Pancreas (tissue), 10 donors: ENCODE measurements at regions not wholly inside any gene's neighbourhood (a gene's known extent, or its start where the extent isn't known, plus 50 kb on each side); places are given as distances from the start of the nearest gene placed in this dataset.

ENCODE experiments used
- ATAC-seq, 4 donors: fragments of 200-7000 bp; cut with Tn5 transposase; one replicate each; pipeline versions ENCODE4 v1.8.0 to v1.9.1; 2020; ENCODE audit warnings: mild to moderate bottlenecking in 4 of 4, moderate library complexity in 4 of 4
- DNase-seq, 6 donors: peaks; one replicate each; pipeline ENCODE4 v3.0.0-alpha.2; 2020
- FAIRE-seq: peaks from 2 replicates; lab custom pipeline; 2012; peaks lifted over from hg19 to GRCh38; lab: Jason Lieb, UNC
- H3K27ac ChIP-seq, 4 donors: fragments of 200-600 bp; sonication (generic); 1 replicate in 3 of 4; 2 replicates in 1 of 4; pipeline versions ENCODE4 v1.5.0 to v1.8.0; 2020
- H3K27me3 ChIP-seq, 4 donors: fragments of 200-600 bp; one replicate each; pipeline ENCODE4 v1.8.0; 2021
- H3K36me3 ChIP-seq, 3 donors: fragments of 200-600 bp; sonication (generic) in 1 of 3; one replicate each; pipeline versions ENCODE4 v1.5.0 to v1.8.0; 2020 to 2021
- H3K4me1 ChIP-seq, 3 donors: fragments of 200-600 bp; one replicate each; pipeline ENCODE4 v1.8.0; 2021
- H3K4me3 ChIP-seq, 4 donors: fragments of 200-600 bp; sonication (generic) in 2 of 4; one replicate each; pipeline versions ENCODE4 v1.5.0 to v1.8.0; 2020 to 2021
- H3K9me3 ChIP-seq, 4 donors: fragments of 200-600 bp; one replicate each; pipeline ENCODE4 v1.8.0; 2021
- WGBS, 2 donors: extraction: QIAGEN DNeasy Blood & Tissue Kit; methylation state at CpG; one replicate each; pipeline ENCODE4 v1.1.7; 2013; 5-methylcytosine and 5-hydroxymethylcytosine counted together
- intact Hi-C, 3 donors: fragments of 100-400 bp; cut with DNase I; formaldehyde crosslinking; loops; one replicate each; pipeline versions ENCODE4 v1.11.1 to v1.14.2; 2022
- TF ChIP-seq, protein P1 (sequence below), 4 donors: fragments of 200-600 bp; sonication (generic) in 3 of 4; IDR thresholded peaks; one replicate each; pipeline versions ENCODE4 v1.5.0 to v1.8.0; 2021; ENCODE audit warnings: antibody characterized with exemption in 4 of 4
- donor health status: healthy with polysubstance abuse.
- donor health status: DM: no; HTN: no; CAD: no; lungs with moderate emphysema.
- donor health status: DM: no; HTN: no; CAD: no.
- donor health status: control.
- donor health status: control.
- donor health status: Bipolar disorder and iron deficiency.
- donor health status: DM: yes; HTN: yes; CAD: no.
- donor health status: DM: no; HTN: no; CAD: no.
- donor health status: DM: no; HTN: no; CAD: no.
- donor health status: DM: yes; HTN: yes; CAD: no.

DNA sequence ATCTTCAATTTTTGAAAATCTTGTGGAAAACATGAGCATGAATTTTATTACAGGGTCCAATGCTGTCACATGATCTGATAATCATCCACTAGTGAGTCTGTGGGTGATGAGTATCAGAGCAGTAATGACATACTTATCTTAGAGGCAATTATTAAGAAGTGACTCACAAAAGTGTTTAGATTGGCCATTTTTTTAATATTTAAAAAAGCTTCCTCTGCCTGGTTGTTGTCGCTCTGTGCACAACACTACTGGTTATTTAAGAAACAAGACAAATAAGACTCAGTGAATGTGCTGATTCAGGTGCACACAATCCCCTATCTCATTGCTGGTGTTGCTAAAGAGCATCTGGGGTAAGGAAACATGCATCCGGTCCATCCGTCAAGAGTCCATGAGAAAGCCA is 665.8 kb upstream of the ZEB2 start:
- Histone ChIP-seq H3K36me3 (no peaks in the 10 kb centered on the region), H3K27me3 (no peaks in the 10 kb centered on the region), H3K4me1 (no peaks in the 10 kb centered on the region), H3K27ac (no peak overlapping the region), H3K4me3 (no peak overlapping the region), H3K9me3 (no peaks in the 10 kb centered on the region)
- ATAC-seq (peak in 1 of 4 donors; percentile 21), FAIRE-seq (no peak), DNase-seq (no peak)
- TF ChIP-seq, protein P1, sequence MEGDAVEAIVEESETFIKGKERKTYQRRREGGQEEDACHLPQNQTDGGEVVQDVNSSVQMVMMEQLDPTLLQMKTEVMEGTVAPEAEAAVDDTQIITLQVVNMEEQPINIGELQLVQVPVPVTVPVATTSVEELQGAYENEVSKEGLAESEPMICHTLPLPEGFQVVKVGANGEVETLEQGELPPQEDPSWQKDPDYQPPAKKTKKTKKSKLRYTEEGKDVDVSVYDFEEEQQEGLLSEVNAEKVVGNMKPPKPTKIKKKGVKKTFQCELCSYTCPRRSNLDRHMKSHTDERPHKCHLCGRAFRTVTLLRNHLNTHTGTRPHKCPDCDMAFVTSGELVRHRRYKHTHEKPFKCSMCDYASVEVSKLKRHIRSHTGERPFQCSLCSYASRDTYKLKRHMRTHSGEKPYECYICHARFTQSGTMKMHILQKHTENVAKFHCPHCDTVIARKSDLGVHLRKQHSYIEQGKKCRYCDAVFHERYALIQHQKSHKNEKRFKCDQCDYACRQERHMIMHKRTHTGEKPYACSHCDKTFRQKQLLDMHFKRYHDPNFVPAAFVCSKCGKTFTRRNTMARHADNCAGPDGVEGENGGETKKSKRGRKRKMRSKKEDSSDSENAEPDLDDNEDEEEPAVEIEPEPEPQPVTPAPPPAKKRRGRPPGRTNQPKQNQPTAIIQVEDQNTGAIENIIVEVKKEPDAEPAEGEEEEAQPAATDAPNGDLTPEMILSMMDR (IDR thresholded peaks at IDR 0.05) = no peak
- intact Hi-C loops = no loop called here
- WGBS, 2 donors = 63 to 68% methylated on average over 3 of the region's 3 CpGs

DNA sequence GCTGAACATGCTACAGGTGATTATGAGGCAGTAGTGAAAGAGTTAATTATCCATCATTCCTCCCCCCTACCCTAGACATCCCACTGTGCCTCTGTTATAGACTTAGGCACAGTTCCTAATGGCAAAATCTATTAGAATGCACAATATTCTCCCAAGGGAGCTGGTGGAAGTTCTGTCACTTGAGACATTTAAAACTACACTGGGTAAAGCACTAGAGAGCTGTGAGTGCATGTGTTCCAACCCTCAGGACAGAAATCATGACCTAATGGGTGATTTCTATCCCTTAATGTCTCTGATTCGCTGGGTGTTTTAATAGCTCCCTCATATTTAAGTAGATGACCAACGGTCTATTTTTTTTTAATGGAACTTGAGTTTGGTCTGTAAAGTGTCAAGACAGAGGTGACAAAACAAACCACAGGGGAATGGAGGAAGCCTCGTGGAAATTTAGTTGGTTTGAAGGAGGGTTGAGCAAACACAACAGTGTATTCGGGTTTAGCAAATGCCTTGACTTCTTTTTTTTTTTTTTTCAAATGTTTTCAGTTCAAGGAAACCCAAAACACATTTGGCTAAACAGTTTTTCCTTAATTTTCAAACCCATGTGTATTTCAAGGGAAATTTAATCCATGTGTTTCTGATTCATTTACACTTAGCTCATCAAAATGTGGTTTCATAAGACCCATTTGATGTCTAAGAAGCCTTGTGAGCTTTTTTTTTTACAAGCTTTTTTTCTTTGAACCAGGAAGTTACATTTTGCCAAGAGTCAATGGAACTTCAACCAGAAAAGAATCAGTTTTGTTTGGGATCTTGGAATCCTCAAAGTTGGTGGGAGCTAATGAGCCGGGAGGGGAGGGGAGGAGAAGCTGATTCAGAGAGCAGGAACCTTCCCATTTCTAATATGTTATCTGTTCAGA is 665.1 kb upstream of the ZEB2 start:
- no peak for FAIRE-seq
- Histone ChIP-seq H3K4me1 (no peaks in the 10 kb centered on the region), H3K36me3 (no peaks in the 10 kb centered on the region), H3K9me3 (no peaks in the 10 kb centered on the region), H3K27me3 (no peaks in the 10 kb centered on the region), H3K27ac (no peak overlapping the region), H3K4me3 (no peak overlapping the region)
- intact Hi-C loops = no loop called here
- 78 to 79% methylated on average over 5 of the region's 5 CpGs for WGBS, 2 donors
- TF ChIP-seq, protein P1 (IDR thresholded peaks at IDR 0.05) = no peak
- ATAC-seq = peak in 2 of 4 donors; percentile 20 to 46
- DNase-seq = no peak

DNA sequence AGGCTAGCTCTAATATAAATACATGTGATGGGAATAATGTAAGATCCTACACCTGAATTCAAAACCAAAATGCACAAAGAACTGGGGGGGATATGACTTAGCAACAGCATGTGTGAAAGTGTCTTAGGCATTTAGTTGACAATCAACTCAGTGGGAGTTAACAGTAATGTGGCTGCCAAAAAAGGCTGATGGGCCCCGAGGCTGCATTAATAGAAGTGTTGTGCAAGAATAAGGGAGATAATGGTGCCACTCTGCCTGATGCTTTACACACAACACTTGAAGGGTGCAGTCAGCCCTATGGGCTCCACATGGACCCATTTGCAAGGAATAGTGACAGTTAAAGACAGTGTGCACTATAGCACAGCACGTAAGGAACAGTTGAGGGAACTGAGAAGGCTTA is 649.4 kb upstream of the ZEB2 start:
- no peak overlapping the region for H3K4me3 ChIP-seq
- no peaks in the 10 kb centered on the region for H3K27me3 ChIP-seq
- ATAC-seq = no peak
- intact Hi-C loops = no loop called here
- H3K27ac ChIP-seq = no peak overlapping the region
- no peaks in the 10 kb centered on the region for H3K9me3 ChIP-seq
- DNase-seq = no peak
- H3K4me1 ChIP-seq = no peaks in the 10 kb centered on the region
- TF ChIP-seq, protein P1 (IDR thresholded peaks at IDR 0.05) = no peak
- 78 to 89% methylated on average over 2 of the region's 2 CpGs for whole genome bisulfite sequencing, 2 donors
- no peak for FAIRE-seq
- no peaks in the 10 kb centered on the region for H3K36me3 ChIP-seq

DNA sequence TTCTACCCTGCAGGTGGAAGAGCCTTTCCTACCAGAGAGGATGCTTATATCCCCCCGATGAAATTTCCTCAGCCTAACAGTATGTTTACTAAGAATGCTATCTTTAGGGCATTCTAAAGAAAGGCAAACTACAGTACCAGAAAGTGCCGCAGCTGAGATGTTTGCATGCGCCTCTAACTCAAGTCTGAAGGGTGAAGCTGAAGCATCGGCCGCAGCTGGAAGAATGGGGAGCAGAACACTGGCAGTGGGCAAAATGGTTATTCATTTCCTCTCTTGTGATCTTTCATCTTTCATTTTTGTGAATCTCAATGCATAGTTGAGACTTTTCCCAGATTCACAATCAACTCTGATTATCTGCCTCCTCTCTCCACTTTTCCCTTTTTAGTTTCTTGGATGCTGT is 648.2 kb upstream of the ZEB2 start:
- DNase-seq = no peak
- H3K27ac ChIP-seq = no peak overlapping the region
- TF ChIP-seq, protein P1 (IDR thresholded peaks at IDR 0.05) = no peak
- no peaks in the 10 kb centered on the region for H3K27me3 ChIP-seq
- H3K4me1 ChIP-seq = no peaks in the 10 kb centered on the region
- intact Hi-C loops = no loop called here
- ATAC-seq = no peak
- no peak overlapping the region for H3K4me3 ChIP-seq
- 83 to 85% methylated on average over 5 of the region's 5 CpGs for WGBS, 2 donors
- H3K9me3 ChIP-seq = no peaks in the 10 kb centered on the region
- H3K36me3 ChIP-seq = no peaks in the 10 kb centered on the region
- no peak for FAIRE-seq

DNA sequence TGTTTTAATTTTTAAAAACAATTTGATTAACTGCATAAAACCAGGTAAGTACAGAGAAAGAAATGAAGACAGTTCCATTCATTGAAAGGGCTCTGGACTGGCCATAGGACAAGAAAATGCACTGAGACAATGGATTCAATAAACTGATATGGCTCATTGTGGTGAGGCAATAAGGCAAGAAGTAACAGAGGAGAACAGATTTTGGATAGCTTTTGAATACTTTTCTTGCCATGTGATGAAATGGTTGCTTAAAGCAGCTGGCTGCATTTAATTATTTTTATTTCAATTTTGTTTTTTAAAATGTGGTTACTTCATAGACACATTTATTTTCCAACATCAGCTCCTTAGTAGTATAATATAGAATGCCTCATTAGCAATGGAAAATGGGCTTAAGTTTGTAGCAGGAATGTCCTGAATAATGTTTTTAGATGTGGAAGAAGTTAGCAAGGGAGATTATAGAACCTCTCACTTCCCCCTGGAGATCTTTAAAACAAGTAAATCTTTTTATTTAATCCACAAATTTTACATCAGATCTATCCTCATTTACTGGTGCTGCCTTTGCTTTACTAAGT is 646.9 kb upstream of the ZEB2 start:
- FAIRE-seq (no peak), DNase-seq (no peak), ATAC-seq (no peak)
- Histone ChIP-seq H3K9me3 (no peaks in the 10 kb centered on the region), H3K27ac (no peak overlapping the region), H3K4me3 (no peak overlapping the region), H3K4me1 (no peaks in the 10 kb centered on the region), H3K36me3 (no peaks in the 10 kb centered on the region), H3K27me3 (no peaks in the 10 kb centered on the region)
- intact Hi-C loops = no loop called here
- TF ChIP-seq, protein P1 (IDR thresholded peaks at IDR 0.05) = no peak
